HG02678 (cell line): ENCODE measurements at regions not wholly inside any gene's neighbourhood (a gene's known extent, or its start where the extent isn't known, plus 50 kb on each side); places are given as distances from the start of the nearest gene placed in this dataset.
A peak's percentile ranks its signal among the peaks of the same experiment; 100 is the strongest.

Experiments used
- ATAC-seq: cut with Tn5 transposase; IDR thresholded peaks from one replicate; pipeline ENCODE4 v1.9.1; 2021; ENCODE audit warnings: mild to moderate bottlenecking, moderate library complexity; ENCODE audit not compliant: unreplicated experiment

DNA sequence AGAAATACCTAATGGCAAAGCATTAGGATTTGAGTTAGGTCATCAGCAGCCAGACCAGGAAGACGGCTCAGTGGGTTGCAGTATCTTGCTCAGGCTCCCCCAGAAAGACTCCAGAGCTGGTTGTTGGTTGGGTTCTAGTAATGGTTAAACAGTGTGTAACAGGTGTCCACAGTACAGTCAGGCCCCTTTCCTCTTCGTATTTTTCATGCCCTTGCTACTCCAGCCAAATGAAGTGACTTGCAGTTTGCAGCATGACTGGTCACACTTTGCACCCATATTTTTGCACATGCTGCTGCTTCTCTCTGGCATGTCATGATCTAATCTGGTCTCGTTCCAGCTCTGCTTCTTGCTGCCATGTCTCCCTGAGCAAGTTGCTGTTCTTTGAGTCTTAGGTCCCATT, 60.6 kb upstream of the TRPC7 start:
- ATAC-seq, result no peak

DNA sequence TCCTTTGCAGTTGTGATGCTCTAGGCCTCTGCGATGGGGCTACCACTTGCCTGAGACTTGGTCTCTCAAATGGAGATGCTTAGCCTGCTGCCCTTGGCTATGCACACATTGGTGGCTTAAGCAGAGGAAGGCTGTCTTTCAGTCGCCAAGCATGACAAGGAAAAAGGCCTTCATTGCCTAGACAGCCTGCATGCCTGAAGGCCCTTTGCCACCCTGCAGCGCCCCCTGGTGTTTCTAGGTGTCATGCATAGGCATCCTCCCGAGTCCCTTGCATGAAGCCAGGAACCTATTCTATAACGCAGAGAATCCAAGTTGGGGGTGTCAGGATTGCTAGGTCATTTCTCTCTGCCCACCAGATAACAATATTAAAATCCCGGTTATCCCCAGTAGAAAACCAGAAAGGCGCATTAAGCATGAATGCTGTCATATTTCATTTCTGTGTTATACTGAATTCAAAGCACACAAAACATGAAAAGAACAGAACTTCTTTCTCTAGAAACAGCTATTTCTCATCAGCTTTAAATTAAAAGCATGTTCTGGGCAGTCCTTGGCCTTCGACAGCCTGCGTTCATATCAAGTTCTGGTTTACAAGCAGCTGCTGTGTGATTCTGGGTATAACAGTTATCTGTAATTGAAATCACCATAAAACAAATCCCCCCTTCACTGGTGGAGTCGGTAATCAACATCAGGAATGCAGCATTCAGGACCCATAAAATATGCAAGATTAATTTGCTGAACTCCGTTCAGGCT, 59.7 kb upstream of the TRPC7 start:
- ATAC-seq, result peak; percentile 87

DNA sequence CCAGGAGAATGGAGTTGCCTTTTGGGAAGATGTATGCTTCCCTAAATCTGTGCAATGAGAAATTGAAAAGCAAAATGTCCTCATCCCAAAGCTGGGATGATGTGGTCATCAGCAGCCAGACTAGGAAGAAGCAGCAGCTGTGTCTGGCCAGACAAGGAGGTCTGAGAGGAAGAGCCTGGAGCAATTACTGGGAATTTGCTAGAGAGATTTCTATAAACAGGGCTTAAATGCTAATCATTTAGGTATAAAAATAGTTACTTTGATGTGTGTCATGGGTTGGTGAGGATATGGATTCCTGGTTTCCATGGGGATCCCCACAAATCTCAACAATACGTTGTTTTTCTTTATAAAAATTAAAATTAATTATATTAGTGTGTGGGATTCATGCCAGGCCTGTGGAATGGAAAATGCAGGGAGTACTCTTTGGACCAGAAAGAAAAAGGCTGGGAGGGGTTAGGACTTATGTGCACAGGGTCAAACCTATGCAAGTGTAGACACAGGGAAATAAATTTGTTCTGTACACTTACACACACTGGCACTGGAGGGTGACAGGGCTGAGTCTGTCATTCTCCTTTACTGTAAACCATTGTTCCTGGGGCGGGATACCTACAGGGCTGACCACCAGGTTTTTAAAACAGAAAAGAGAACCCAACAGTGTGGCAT, 58.7 kb upstream of the TRPC7 start:
- ATAC-seq, result no peak

DNA sequence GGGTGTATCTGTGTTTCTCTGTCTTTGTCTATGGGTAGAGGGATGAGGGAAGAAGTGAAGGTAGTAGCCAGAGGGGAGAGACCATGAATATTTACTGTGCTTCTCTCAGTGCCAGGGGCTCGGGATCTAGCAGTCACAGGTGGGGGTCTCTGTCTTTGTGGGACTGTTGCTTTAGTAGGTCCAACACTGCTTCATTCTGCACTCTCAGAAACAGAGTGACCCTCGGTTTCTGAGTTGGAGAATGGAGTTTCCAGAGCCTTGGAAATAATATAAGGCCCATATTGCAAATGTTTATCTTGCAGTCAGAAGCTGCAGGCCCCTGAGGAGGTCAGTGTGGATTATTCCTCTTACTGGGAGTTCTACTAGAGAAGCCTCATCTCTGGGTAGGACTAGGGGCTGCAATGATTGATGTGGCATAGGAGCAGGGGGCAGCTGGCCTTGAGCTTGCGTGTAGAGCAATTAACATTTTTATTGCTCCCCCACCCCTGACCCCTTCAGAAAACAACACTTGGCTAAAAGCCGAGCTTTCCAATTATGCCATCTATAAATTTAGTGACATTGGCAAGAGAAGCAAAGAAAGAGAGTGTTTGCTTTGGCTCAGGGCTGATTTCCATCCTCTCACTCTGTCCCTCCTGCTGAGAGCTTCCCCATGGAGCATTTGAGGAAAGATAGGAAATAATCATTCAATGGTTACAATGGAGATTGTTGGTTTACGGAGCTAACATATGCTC, 55.0 kb upstream of the TRPC7 start:
- ATAC-seq, result no peak

DNA sequence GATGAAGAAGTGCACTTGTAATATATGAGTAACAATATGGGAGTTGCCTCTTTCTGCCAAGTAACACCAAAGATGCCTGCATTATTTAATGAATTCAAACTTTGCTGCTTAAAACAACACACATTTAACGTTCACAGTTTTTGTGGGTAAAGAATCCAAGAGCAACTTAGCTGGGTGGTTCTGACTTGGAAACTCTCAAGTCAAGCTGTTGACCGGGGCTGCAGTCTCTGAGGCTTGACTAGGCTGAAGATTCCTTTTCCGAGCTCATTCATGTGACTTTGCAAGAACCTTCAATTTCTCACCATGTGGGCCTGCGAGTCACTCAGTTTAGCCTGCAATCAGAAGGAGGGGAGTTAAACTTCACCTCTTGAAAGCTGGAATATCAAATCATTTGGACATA, 53.0 kb upstream of the TRPC7 start:
- no peak for ATAC-seq
